ENCODE measurements at regions not wholly inside any gene's neighbourhood (a gene's known extent, or its start where the extent isn't known, plus 50 kb on each side); places are given as distances from the start of the nearest gene placed in this dataset.

DNA sequence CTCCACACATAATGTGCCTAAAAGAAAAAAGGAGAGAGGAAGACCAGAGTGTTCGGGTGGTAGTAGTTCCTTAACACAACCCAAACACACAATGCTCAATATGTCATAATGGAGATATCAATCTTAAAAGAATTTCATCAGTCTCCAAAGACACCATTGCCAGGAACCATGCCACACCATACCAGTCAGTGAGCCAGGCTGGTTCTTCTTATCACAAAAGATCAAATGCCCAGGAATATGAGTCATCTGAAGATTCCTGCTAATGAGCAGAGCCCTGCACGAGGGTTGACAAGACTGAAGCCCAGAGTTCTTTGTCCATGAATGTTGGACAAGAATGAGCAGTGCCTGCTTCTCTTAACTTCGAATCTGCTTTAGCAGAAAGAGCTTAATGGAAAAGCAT, 262.3 kb downstream of the ZNF516 start:
- no peak for TF ChIP-seq FOXA1 (IDR thresholded peaks at IDR 0.05)
- no peak for TF ChIP-seq L3MBTL2 (conservative IDR thresholded peaks at IDR 0.05)
- no peak for TF ChIP-seq HDGF (IDR thresholded peaks at IDR 0.05; ENCODE audit: borderline replicate concordance)
- no peak for TF ChIP-seq BHLHE40 (IDR thresholded peaks at IDR 0.05; ENCODE audit: borderline replicate concordance)
- no peak for TF ChIP-seq CTBP1 (IDR thresholded peaks at IDR 0.05; ENCODE audit: borderline replicate concordance)
- TF ChIP-seq TARDBP (IDR thresholded peaks at IDR 0.05), result no peak
